ENCODE measurements at regions not wholly inside any gene's neighbourhood (a gene's known extent, or its start where the extent isn't known, plus 50 kb on each side); places are given as distances from the start of the nearest gene placed in this dataset.

DNA sequence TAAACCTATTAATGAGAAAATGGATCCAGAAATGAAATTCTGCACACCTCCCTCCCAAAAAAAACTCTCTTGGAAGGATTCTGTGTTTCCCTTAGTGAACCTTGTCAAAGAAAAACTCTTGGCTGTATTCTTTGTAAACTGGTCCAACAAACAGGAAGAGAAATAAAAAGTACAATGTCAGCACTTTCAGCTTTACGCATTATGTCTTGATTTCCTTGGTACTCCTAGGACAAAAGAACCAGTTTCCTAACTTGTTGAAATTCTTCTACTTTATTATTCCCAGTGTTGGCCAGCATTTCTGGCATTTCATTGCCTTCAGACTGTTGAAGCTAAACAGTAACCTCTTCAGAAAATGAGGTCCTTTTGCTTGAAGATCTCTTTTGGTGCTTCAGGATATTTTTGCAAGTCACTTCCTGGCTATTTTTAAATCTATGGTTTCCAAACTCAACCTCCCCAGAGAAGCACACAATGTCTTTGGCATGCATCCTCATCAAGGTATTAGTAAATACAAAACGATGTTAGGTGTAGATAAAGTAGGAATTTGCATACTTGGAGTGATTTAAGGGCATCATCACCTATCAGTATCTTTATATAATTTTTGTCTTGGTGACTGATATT, 342.7 kb downstream of the AASDHPPT start:
- TF ChIP-seq YY1 (IDR thresholded peaks at IDR 0.05; ENCODE audit: low read depth) (no peak), CREB1 (IDR thresholded peaks at IDR 0.05; ENCODE audit: low read depth) (no peak), CEBPB (IDR thresholded peaks at IDR 0.05) (no peak), EGR1 (IDR thresholded peaks at IDR 0.05) (no peak)

- TF ChIP-seq YY1 (IDR thresholded peaks at IDR 0.05; ENCODE audit: low read depth): no peak
- TF ChIP-seq, protein P1, sequence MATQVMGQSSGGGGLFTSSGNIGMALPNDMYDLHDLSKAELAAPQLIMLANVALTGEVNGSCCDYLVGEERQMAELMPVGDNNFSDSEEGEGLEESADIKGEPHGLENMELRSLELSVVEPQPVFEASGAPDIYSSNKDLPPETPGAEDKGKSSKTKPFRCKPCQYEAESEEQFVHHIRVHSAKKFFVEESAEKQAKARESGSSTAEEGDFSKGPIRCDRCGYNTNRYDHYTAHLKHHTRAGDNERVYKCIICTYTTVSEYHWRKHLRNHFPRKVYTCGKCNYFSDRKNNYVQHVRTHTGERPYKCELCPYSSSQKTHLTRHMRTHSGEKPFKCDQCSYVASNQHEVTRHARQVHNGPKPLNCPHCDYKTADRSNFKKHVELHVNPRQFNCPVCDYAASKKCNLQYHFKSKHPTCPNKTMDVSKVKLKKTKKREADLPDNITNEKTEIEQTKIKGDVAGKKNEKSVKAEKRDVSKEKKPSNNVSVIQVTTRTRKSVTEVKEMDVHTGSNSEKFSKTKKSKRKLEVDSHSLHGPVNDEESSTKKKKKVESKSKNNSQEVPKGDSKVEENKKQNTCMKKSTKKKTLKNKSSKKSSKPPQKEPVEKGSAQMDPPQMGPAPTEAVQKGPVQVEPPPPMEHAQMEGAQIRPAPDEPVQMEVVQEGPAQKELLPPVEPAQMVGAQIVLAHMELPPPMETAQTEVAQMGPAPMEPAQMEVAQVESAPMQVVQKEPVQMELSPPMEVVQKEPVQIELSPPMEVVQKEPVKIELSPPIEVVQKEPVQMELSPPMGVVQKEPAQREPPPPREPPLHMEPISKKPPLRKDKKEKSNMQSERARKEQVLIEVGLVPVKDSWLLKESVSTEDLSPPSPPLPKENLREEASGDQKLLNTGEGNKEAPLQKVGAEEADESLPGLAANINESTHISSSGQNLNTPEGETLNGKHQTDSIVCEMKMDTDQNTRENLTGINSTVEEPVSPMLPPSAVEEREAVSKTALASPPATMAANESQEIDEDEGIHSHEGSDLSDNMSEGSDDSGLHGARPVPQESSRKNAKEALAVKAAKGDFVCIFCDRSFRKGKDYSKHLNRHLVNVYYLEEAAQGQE (IDR thresholded peaks at IDR 0.05; ENCODE audit: low read depth): no peak
- no peak for TF ChIP-seq MAX (IDR thresholded peaks at IDR 0.05)
- TF ChIP-seq CEBPB (IDR thresholded peaks at IDR 0.05): no peak
- no peak for TF ChIP-seq CREB1 (IDR thresholded peaks at IDR 0.05; ENCODE audit: low read depth)
- no peak for TF ChIP-seq FOXM1 (IDR thresholded peaks at IDR 0.05; ENCODE audit: borderline replicate concordance, low read depth)
- TF ChIP-seq TCF12 (IDR thresholded peaks at IDR 0.05; ENCODE audit: low read depth): no peak
These were observed 343.2 kb downstream of the AASDHPPT start for GRCh38 chr11:106420686-106421085.

GRCh38 chr11:106421676-106422292, 344.3 kb downstream of the AASDHPPT start:
- TF ChIP-seq EP300 (IDR thresholded peaks at IDR 0.05; ENCODE audit: borderline replicate concordance) (no peak), ZBTB7A (IDR thresholded peaks at IDR 0.05; ENCODE audit: low read depth) (no peak), TEAD4 (IDR thresholded peaks at IDR 0.05) (no peak), RAD21 (IDR thresholded peaks at IDR 0.05; ENCODE audit: low read depth) (no peak), EGR1 (IDR thresholded peaks at IDR 0.05) (no peak), TAF1 (IDR thresholded peaks at IDR 0.05; ENCODE audit: low read depth) (no peak), YY1 (IDR thresholded peaks at IDR 0.05; ENCODE audit: low read depth) (no peak)
- TF ChIP-seq, protein P1 (IDR thresholded peaks at IDR 0.05; ENCODE audit: low read depth): no peak

DNA sequence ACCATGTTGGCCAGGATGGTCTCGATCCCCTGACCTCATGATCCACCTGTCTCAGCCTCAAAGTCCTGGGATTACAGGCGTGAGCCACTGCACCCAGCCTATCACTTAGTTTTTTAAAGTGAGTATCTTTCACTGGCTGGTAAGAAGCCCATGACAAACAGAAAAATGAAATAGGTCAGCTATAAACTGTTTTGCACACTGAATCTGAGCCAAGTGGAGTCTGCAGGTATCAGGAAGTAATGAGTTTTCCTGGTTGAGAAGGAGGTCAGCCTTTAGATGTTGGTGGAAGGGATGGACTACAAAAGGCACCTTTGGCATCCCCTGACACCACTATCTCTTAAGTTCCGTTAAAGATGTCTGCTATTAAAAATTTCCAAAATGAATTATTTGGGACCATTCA, 345.1 kb downstream of the AASDHPPT start:
- TF ChIP-seq TCF12 (IDR thresholded peaks at IDR 0.05; ENCODE audit: low read depth): no peak
- TF ChIP-seq, protein P1 (IDR thresholded peaks at IDR 0.05; ENCODE audit: low read depth): no peak
- TF ChIP-seq, protein P2, sequence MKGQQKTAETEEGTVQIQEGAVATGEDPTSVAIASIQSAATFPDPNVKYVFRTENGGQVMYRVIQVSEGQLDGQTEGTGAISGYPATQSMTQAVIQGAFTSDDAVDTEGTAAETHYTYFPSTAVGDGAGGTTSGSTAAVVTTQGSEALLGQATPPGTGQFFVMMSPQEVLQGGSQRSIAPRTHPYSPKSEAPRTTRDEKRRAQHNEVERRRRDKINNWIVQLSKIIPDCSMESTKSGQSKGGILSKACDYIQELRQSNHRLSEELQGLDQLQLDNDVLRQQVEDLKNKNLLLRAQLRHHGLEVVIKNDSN (IDR thresholded peaks at IDR 0.05): no peak

DNA sequence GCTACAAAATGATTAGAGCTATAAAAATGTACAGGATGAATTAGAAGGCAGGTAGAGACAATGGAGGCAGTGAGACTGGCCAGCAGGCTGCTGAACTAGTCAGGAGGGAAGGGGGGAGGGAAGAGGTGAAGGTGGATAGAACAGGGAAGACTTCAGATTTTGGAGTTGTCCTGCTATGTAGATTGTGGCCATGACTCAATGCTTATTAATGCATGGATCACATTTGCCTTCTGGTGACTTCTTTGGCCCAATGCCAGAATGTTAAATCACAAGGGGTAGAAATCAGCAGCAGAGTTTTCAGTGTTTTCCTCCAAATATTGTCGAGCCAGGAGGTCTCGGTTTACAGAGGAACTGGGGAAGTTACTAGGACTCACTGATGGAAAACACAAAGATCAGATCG, 346.6 kb downstream of the AASDHPPT start:
- no peak for TF ChIP-seq CEBPB (IDR thresholded peaks at IDR 0.05)
- TF ChIP-seq NFIC (IDR thresholded peaks at IDR 0.05): no peak
- TF ChIP-seq FOXM1 (IDR thresholded peaks at IDR 0.05; ENCODE audit: borderline replicate concordance, low read depth): no peak
- TF ChIP-seq, protein P2 (IDR thresholded peaks at IDR 0.05): no peak
- TF ChIP-seq TCF12 (IDR thresholded peaks at IDR 0.05; ENCODE audit: low read depth): no peak
- no peak for TF ChIP-seq YY1 (IDR thresholded peaks at IDR 0.05; ENCODE audit: low read depth)
- TF ChIP-seq, protein P1 (IDR thresholded peaks at IDR 0.05; ENCODE audit: low read depth): no peak

Data from Ishikawa (cell line).